Stimulated activated effector memory CD8-positive, alpha-beta T cell treated with anti-CD3 and anti-CD28 coated beads, Interleukin-12 subunit alpha, Interleukin-12 subunit beta, amount 100 ng/mL, for 72 hours (primary cell): ENCODE measurements at regions not wholly inside any gene's neighbourhood (a gene's known extent, or its start where the extent isn't known, plus 50 kb on each side); places are given as distances from the start of the nearest gene placed in this dataset.

Experiments
- ATAC-seq: fragments of 150-1000 bp; cut with Tn5 transposase; 2 replicates; pipeline ENCODE4 v1.10.0; 2021
- DNase-seq, 2 donors: peaks; one replicate each; pipeline ENCODE4 v3.0.0; 2021 to 2022; ENCODE audit warnings: low spot score in 2 of 2
- H3K27ac Mint-ChIP-seq: one replicate; pipeline ENCODE4 v1.8.0; 2022; ENCODE audit warnings: mild to moderate bottlenecking, mixed read lengths
- H3K36me3 Mint-ChIP-seq: one replicate; pipeline ENCODE4 v1.8.0; 2022; ENCODE audit warnings: mild to moderate bottlenecking, mixed read lengths
- H3K4me1 Mint-ChIP-seq: one replicate; pipeline ENCODE4 v1.8.0; 2022; ENCODE audit warnings: mixed read lengths
- H3K4me3 Mint-ChIP-seq: one replicate; pipeline ENCODE4 v1.8.0; 2022; ENCODE audit warnings: mild to moderate bottlenecking, mixed read lengths
- H3K9me3 Mint-ChIP-seq: one replicate; pipeline ENCODE4 v1.8.0; 2022; ENCODE audit warnings: mixed read lengths

GRCh38 chr14:105830171-105830570 is 303.8 kb downstream of the TMEM121 start:
- no peak overlapping the region for H3K27ac Mint-ChIP-seq
- ATAC-seq (no peak), DNase-seq (no peak)
- no peaks in the 10 kb centered on the region for H3K36me3 Mint-ChIP-seq
- no peaks in the 10 kb centered on the region for H3K4me1 Mint-ChIP-seq
- H3K9me3 Mint-ChIP-seq = no peaks in the 10 kb centered on the region
- H3K4me3 Mint-ChIP-seq = no peak overlapping the region

- no peak overlapping the region for H3K4me3 Mint-ChIP-seq
- H3K9me3 Mint-ChIP-seq = no peaks in the 10 kb centered on the region
- DNase-seq (peak in 1 of 2 donors; percentile 23), ATAC-seq (no peak)
- H3K36me3 Mint-ChIP-seq = no peaks in the 10 kb centered on the region
- H3K27ac Mint-ChIP-seq = no peak overlapping the region
- no peaks in the 10 kb centered on the region for H3K4me1 Mint-ChIP-seq
Measured at GRCh38 chr14:105836160-105836559, 309.8 kb downstream of the TMEM121 start.

GRCh38 chr14:105836730-105837129 is 310.3 kb downstream of the TMEM121 start:
- Mint-ChIP-seq H3K27ac (no peak overlapping the region), H3K9me3 (no peaks in the 10 kb centered on the region), H3K4me3 (no peak overlapping the region), H3K4me1 (no peaks in the 10 kb centered on the region), H3K36me3 (no peaks in the 10 kb centered on the region)
- DNase-seq (no peak), ATAC-seq (no peak)

- no peaks in the 10 kb centered on the region for H3K36me3 Mint-ChIP-seq
- DNase-seq (no peak), ATAC-seq (no peak)
- no peaks in the 10 kb centered on the region for H3K4me1 Mint-ChIP-seq
- H3K4me3 Mint-ChIP-seq = no peak overlapping the region
- no peak overlapping the region for H3K27ac Mint-ChIP-seq
- H3K9me3 Mint-ChIP-seq = no peaks in the 10 kb centered on the region
Measured at GRCh38 chr14:105837349-105838063, 311.1 kb downstream of the TMEM121 start.

- Mint-ChIP-seq H3K36me3 (no peaks in the 10 kb centered on the region), H3K9me3 (no peaks in the 10 kb centered on the region), H3K4me1 (no peaks in the 10 kb centered on the region), H3K4me3 (no peak overlapping the region), H3K27ac (no peak overlapping the region)
- DNase-seq (no peak), ATAC-seq (no peak)
Measured at GRCh38 chr14:105838107-105838506, 311.7 kb downstream of the TMEM121 start.

GRCh38 chr14:105838591-105839424 is 312.4 kb downstream of the TMEM121 start:
- no peak overlapping the region for H3K27ac Mint-ChIP-seq
- no peaks in the 10 kb centered on the region for H3K4me1 Mint-ChIP-seq
- no peaks in the 10 kb centered on the region for H3K9me3 Mint-ChIP-seq
- no peaks in the 10 kb centered on the region for H3K36me3 Mint-ChIP-seq
- no peak for ATAC-seq
- peak in 1 of 2 donors; percentile 36 for DNase-seq
- H3K4me3 Mint-ChIP-seq = no peak overlapping the region

GRCh38 chr14:105839425-105840265 is 313.3 kb downstream of the TMEM121 start:
- Mint-ChIP-seq H3K9me3 (no peaks in the 10 kb centered on the region), H3K36me3 (no peaks in the 10 kb centered on the region), H3K27ac (no peak overlapping the region), H3K4me1 (no peaks in the 10 kb centered on the region), H3K4me3 (no peak overlapping the region)
- peak; percentile 4 for ATAC-seq
- no peak for DNase-seq

- no peaks in the 10 kb centered on the region for H3K9me3 Mint-ChIP-seq
- no peaks in the 10 kb centered on the region for H3K36me3 Mint-ChIP-seq
- H3K4me1 Mint-ChIP-seq = no peaks in the 10 kb centered on the region
- DNase-seq = peak in 1 of 2 donors; percentile 36
- no peak for ATAC-seq
- H3K27ac Mint-ChIP-seq = no peak overlapping the region
- H3K4me3 Mint-ChIP-seq = no peak overlapping the region
Measured at GRCh38 chr14:105840266-105841021, 314.1 kb downstream of the TMEM121 start.

GRCh38 chr14:105841022-105842009 is 314.9 kb downstream of the TMEM121 start:
- Mint-ChIP-seq H3K36me3 (no peaks in the 10 kb centered on the region), H3K4me3 (no peak overlapping the region), H3K4me1 (no peaks in the 10 kb centered on the region), H3K27ac (no peak overlapping the region), H3K9me3 (no peaks in the 10 kb centered on the region)
- ATAC-seq (no peak), DNase-seq (peak in 1 of 2 donors; percentile 37)

- Mint-ChIP-seq H3K27ac (no peak overlapping the region), H3K4me3 (no peak overlapping the region), H3K36me3 (no peaks in the 10 kb centered on the region)
Measured at GRCh38 chr14:105842105-105842504, 315.7 kb downstream of the TMEM121 start.

GRCh38 chr14:105843444-105844046 is 317.2 kb downstream of the TMEM121 start:
- no peak for ATAC-seq
- peak in 1 of 2 donors; percentile 39 for DNase-seq
- Mint-ChIP-seq H3K4me1 (no peaks in the 10 kb centered on the region), H3K27ac (peak overlapping the region; percentile 1), H3K4me3 (no peak overlapping the region), H3K36me3 (no peaks in the 10 kb centered on the region), H3K9me3 (no peaks in the 10 kb centered on the region)

More at GRCh38 chr14:105842105-105842504, 315.7 kb downstream of the TMEM121 start:
- H3K9me3 Mint-ChIP-seq = no peaks in the 10 kb centered on the region
- no peaks in the 10 kb centered on the region for H3K4me1 Mint-ChIP-seq
- ATAC-seq (no peak), DNase-seq (peak in 1 of 2 donors; percentile 29)

- H3K4me1 Mint-ChIP-seq = no peaks in the 10 kb centered on the region
- H3K9me3 Mint-ChIP-seq = no peaks in the 10 kb centered on the region
- no peak overlapping the region for H3K27ac Mint-ChIP-seq
- DNase-seq (peak in 1 of 2 donors; percentile 15), ATAC-seq (no peak)
- H3K36me3 Mint-ChIP-seq = no peaks in the 10 kb centered on the region
- no peak overlapping the region for H3K4me3 Mint-ChIP-seq
Measured at GRCh38 chr14:105844047-105844630, 317.8 kb downstream of the TMEM121 start.
